ENCODE measurements at regions not wholly inside any gene's neighbourhood (a gene's known extent, or its start where the extent isn't known, plus 50 kb on each side); places are given as distances from the start of the nearest gene placed in this dataset.
"Not testable (repeated sequence)": the region's sequence is repeated elsewhere in the genome, so short reads cannot be mapped to it uniquely, and the experiment has no call there.

GRCh38 chr2:179332903-179333302, 68.3 kb upstream of the SESTD1 start:
- ATAC-seq (no peak), DNase-seq (ENCODE audit: low spot score) (no peak)

- no peak for DNase-seq (ENCODE audit: low spot score)
- no peak for ATAC-seq
Measured at GRCh38 chr2:179331061-179331460, 66.4 kb upstream of the SESTD1 start.

GRCh38 chr2:179322289-179322688, 57.7 kb upstream of the SESTD1 start:
- DNase-seq (ENCODE audit: low spot score): no peak
- no peak for ATAC-seq

DNA sequence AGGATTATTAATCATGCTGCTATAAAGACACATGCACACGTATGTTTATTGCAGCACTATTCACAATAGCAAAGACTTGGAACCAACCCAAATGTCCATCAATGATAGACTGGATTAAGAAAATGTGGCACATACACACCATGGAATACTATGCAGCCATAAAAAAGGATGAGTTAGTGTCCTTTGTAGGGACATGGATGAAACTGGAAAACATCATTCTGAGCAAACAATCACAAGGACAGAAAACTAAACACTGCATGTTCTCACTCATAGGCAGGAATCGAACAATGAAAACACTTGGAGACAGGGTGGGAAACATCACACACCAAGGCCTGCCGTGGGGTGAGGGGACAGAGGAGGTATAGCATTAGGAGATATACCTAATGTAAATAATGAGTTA, 56.4 kb upstream of the SESTD1 start:
- ATAC-seq: not testable (repeated sequence)

DNA sequence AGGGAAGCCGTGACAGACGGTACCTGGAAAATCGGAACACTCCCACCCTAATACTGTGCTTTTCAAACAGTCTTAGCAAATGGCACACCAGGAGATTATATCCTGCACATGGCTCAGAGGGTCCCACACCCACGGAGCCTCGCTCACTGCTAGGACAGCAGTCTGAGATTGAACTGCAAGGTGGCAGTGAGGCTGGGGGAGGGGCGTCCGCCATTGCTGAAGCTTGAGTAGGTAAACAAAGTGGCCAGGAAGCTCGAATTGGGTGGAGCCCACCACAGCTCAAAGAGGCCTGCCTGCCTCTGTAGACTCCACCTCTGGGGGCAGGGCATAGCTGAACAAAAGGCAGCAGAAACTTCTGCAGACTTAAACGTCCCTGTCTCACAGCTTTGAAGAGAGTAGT, 50.1 kb upstream of the SESTD1 start:
- ATAC-seq; DNase-seq (ENCODE audit: low spot score): not testable (repeated sequence)

More for the DNA sequence above, 56.4 kb upstream of the SESTD1 start:
- not testable (repeated sequence) for DNase-seq (ENCODE audit: low spot score)

Data from left lobe of liver (tissue), 2 donors.